ENCODE measurements at regions not wholly inside any gene's neighbourhood (a gene's known extent, or its start where the extent isn't known, plus 50 kb on each side); places are given as distances from the start of the nearest gene placed in this dataset.

DNA sequence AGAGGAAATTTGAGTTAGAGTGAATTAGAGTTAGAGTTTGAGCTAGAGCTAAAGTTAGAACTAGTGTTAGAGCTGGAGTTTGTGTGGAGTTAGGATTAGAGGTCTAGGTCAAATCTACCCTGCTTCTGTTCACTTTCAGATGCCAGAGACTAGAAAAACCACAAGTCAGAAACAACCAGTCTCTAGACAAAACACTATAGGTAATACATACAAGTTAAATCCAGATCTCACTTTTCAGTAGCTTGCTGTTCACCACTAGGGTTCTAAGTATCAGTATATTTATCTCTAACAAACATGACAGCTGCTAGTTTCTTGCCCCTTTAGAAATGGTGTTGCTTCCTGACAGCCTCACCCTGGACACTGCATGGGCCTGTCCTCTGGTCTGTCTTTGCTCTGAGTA is 300.7 kb downstream of the ARAP2 start:
- TF ChIP-seq GATA2 (IDR thresholded peaks at IDR 0.05; ENCODE audit: low read depth, low read length) (no peak), GATA3 (IDR thresholded peaks at IDR 0.05; ENCODE audit: low read depth, low read length) (no peak)

All from SH-SY5Y (cell line).